ENCODE measurements at regions not wholly inside any gene's neighbourhood (a gene's known extent, or its start where the extent isn't known, plus 50 kb on each side); places are given as distances from the start of the nearest gene placed in this dataset.
"Not testable (repeated sequence)": the region's sequence is repeated elsewhere in the genome, so short reads cannot be mapped to it uniquely, and the experiment has no call there.

GRCh38 chr4:129254526-129254925 is 158.6 kb downstream of the C4orf33 start:
- DNase-seq: no peak

- DNase-seq: no peak
Measured at GRCh38 chr4:129261584-129261983, 165.6 kb downstream of the C4orf33 start.

- no peak for DNase-seq
Measured at GRCh38 chr4:129264008-129264657, 168.2 kb downstream of the C4orf33 start.

- no peak for DNase-seq
Measured at GRCh38 chr4:129278868-129279267, 182.9 kb downstream of the C4orf33 start.

- no peak for DNase-seq
Measured at GRCh38 chr4:129282293-129282692, 186.3 kb downstream of the C4orf33 start.

- not testable (repeated sequence) for DNase-seq
Measured at GRCh38 chr4:129292194-129292593, 196.2 kb downstream of the C4orf33 start.

- no peak for DNase-seq
Measured at GRCh38 chr4:129314781-129315180, 218.8 kb downstream of the C4orf33 start.

GRCh38 chr4:129322920-129323319 is 227.0 kb downstream of the C4orf33 start:
- DNase-seq: no peak

GRCh38 chr4:129323658-129324057 is 227.7 kb downstream of the C4orf33 start:
- DNase-seq: no peak

- no peak for DNase-seq
Measured at GRCh38 chr4:129326571-129327460, 230.9 kb downstream of the C4orf33 start.

GRCh38 chr4:129327637-129328036 is 231.7 kb downstream of the C4orf33 start:
- DNase-seq: no peak

GRCh38 chr4:129328162-129328561 is 232.2 kb downstream of the C4orf33 start:
- DNase-seq: no peak

- DNase-seq: no peak
Measured at GRCh38 chr4:129334136-129334535, 238.2 kb downstream of the C4orf33 start.

GRCh38 chr4:129335276-129335675 is 239.3 kb downstream of the C4orf33 start:
- DNase-seq: no peak

GRCh38 chr4:129335818-129336217 is 239.9 kb downstream of the C4orf33 start:
- no peak for DNase-seq

- no peak for DNase-seq
Measured at GRCh38 chr4:129336457-129337227, 240.7 kb downstream of the C4orf33 start.

GRCh38 chr4:129337228-129337620 is 241.3 kb downstream of the C4orf33 start:
- DNase-seq: no peak

GRCh38 chr4:129342819-129343408 is 247.0 kb downstream of the C4orf33 start:
- no peak for DNase-seq

- no peak for DNase-seq
Measured at GRCh38 chr4:129344058-129344457, 248.1 kb downstream of the C4orf33 start.

- DNase-seq: no peak
Measured at GRCh38 chr4:129345609-129346008, 249.7 kb downstream of the C4orf33 start.

GRCh38 chr4:129346036-129346435 is 250.1 kb downstream of the C4orf33 start:
- DNase-seq: no peak

- DNase-seq: no peak
Measured at GRCh38 chr4:129346734-129347133, 250.8 kb downstream of the C4orf33 start.

All from NCI-H1048 (cell line).